ENCODE measurements at regions not wholly inside any gene's neighbourhood (a gene's known extent, or its start where the extent isn't known, plus 50 kb on each side); places are given as distances from the start of the nearest gene placed in this dataset.

DNA sequence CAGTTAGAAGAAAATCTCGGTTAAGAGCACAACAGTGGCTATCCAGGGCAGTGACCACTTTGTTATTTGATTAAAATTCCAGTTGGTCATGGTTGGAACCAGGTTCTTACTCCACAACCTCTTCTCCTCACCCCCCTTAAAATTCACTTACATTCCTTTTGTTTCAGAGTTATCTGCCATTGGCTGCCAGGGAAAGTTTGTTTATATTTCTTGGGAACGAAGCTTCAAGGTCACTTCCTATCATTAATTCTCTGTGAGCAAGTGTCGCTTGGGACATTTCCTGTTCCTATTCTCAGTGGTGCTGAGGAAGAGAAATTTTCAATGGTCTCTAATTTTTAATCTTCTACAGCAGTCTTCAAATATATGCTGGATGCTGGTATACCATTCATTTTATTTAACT lies 121.1 kb upstream of the COL21A1 start:
- Mint-ChIP-seq H3K27me3 (peaks cover 6 to 9% of the 10 kb centered on the region in 2 donors), H3K4me1 (ENCODE audit: low read depth in 2 of 2) (no peaks in the 10 kb centered on the region)

DNA sequence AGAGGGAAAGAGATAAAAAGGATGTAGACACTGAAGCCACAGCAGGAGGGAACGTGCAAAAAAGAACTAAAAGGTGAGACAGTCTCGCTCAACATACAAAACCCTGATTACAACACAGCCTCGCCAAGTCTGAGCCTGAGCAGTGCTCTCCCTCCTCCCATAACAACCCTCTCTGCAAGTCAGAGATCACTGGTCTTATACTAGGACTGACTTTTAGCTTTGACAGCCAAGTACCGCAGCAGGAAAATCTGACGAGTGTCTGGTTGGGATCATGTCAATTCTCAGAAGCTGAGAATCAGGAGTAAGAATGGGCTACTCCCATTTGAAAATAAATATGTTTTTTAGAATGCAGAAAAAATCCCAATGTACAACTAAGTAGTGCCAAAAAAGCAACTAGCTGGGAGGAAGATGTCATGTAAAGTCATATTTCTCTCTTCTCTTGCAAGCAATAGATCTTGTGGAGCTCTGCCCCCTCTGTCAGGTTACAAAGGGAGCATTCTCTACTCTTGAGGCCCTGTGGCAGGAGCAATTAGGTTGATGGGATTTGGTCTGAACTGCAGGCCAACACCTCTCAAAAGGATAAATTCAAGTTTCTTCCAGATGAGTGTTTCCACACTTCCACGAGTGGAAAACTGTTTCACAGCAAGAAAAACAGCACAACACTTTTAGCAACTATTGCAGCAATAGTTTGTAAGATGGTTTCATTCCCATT lies 118.9 kb upstream of the COL21A1 start:
- Mint-ChIP-seq H3K9me3 (no peaks in the 10 kb centered on the region), H3K27ac (no peak overlapping the region), H3K36me3 (no peaks in the 10 kb centered on the region), H3K27me3 (peaks cover 6 to 9% of the 10 kb centered on the region in 2 donors), H3K4me1 (ENCODE audit: low read depth in 2 of 2) (no peaks in the 10 kb centered on the region), H3K4me3 (no peak overlapping the region)
- ATAC-seq (no peak), DNase-seq (ENCODE audit: low spot score) (no peak)

More for the DNA sequence above, 121.1 kb upstream of the COL21A1 start:
- Mint-ChIP-seq H3K9me3 (no peaks in the 10 kb centered on the region), H3K4me3 (no peak overlapping the region), H3K36me3 (no peaks in the 10 kb centered on the region), H3K27ac (no peak overlapping the region)
- DNase-seq (ENCODE audit: low spot score) (no peak), ATAC-seq (no peak)

DNA sequence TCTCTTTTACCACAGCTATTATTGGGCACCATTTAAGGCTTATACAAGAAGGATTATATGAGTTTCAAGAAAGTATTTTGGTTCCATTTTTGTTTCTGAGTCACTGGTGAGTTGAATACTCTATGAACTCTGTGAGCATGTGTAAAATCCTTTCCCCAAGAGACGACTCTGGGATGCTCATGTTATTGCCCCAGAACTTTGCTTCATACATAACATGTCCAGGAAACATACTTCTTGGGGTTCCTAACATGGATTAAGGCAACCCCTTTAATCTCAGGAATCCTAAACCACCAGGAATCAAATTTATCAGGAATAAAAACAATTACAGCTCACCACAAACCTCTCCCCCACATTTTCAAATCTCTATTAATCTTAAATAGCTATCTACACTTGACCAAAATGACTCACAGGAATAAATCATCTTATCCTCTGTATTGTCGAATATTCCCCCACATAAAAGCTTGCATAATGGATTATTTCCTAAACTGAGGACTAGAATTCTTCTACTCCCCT lies 117.5 kb upstream of the COL21A1 start:
- ATAC-seq (no peak), DNase-seq (ENCODE audit: low spot score) (no peak)
- H3K4me3 Mint-ChIP-seq, result no peak overlapping the region
- H3K9me3 Mint-ChIP-seq, result no peaks in the 10 kb centered on the region
- H3K27ac Mint-ChIP-seq, result no peak overlapping the region
- no peaks in the 10 kb centered on the region for H3K4me1 Mint-ChIP-seq (ENCODE audit: low read depth in 2 of 2)
- H3K27me3 Mint-ChIP-seq, result peaks cover 6 to 10% of the 10 kb centered on the region in 2 donors
- H3K36me3 Mint-ChIP-seq, result no peaks in the 10 kb centered on the region

DNA sequence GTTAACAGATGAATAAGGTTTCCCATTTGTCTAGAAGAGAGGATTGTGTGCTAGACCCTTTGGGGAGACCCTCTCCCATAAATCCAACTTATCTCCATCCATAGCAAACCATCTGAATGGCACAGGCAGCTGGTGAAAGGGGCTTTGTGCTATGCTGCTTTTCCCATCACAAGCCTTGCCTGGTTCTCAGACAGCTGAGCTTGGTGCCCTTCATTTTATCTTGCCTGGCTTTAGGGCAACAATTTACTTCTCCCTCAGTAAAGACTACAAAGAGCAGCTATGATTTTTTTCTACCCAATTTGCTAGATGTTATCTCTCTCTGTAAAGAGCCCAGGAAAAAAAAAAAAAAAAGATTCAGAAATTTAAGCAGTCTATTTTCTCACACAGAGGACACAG lies 117.0 kb upstream of the COL21A1 start:
- H3K27me3 Mint-ChIP-seq, result peaks cover 6 to 14% of the 10 kb centered on the region in 2 donors
- H3K36me3 Mint-ChIP-seq, result no peaks in the 10 kb centered on the region
- no peak overlapping the region for H3K27ac Mint-ChIP-seq

DNA sequence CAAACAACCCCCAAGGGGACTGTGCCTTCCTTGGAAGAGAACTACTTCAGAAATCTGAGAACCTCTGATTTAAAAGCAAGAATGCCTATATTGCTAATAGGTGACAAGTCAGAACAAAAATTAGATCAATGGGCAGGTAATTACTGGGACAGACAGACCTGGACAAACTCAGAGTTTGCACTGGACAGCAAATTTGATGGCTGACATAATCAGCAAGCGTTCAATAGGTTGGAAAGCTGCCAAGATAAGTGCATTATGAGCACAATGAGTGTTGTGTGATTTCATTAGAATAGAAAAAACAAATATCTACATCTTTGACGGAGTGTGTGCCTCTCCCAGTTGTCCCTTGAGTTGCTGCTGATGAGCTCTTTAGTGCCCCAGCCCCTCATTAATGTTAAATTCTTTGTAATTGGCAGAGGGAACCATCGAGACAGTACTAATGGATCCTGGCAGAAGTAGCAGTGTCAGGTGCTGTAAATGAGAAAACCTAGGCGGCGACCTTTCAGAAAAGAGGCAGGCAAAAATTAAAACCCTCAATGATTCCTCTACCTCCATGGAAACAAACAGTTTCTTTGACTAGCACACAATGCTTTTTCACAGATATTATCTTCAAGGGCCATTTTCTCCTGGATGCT lies 116.5 kb upstream of the COL21A1 start:
- Mint-ChIP-seq H3K27me3 (peaks cover 6 to 16% of the 10 kb centered on the region in 2 donors), H3K4me1 (ENCODE audit: low read depth in 2 of 2) (no peaks in the 10 kb centered on the region), H3K36me3 (no peaks in the 10 kb centered on the region), H3K27ac (no peak overlapping the region), H3K4me3 (no peak overlapping the region), H3K9me3 (no peaks in the 10 kb centered on the region)
- no peak for DNase-seq (ENCODE audit: low spot score)
- ATAC-seq, result no peak

More for the DNA sequence above, 117.0 kb upstream of the COL21A1 start:
- ATAC-seq (no peak), DNase-seq (ENCODE audit: low spot score) (no peak)
- Mint-ChIP-seq H3K4me3 (no peak overlapping the region), H3K4me1 (ENCODE audit: low read depth in 2 of 2) (no peaks in the 10 kb centered on the region), H3K9me3 (no peaks in the 10 kb centered on the region)

DNA sequence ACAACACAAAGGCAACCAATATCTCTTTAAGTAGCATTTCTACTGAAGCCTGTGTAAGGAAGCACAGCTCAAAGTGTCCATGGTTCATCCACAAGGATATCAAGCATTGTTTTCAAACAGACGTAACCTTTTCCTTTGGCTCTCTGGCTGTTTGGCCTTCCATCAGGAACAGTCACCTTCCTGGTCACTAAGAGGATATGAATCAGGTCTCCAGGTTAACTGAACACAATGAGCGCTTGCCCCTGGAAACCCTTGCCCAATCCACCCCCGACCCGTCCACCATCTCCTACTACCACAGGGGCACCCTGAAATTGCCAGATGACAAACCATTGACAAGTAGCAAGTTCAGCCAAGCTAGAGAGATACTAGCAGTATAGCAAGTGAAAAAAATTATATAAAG lies 114.4 kb upstream of the COL21A1 start:
- DNase-seq (ENCODE audit: low spot score) (no peak), ATAC-seq (no peak)
- Mint-ChIP-seq H3K27ac (no peak overlapping the region), H3K36me3 (no peaks in the 10 kb centered on the region), H3K4me3 (no peak overlapping the region), H3K27me3 (peaks cover 4 to 12% of the 10 kb centered on the region in 2 donors), H3K9me3 (no peaks in the 10 kb centered on the region), H3K4me1 (ENCODE audit: low read depth in 2 of 2) (no peaks in the 10 kb centered on the region)

DNA sequence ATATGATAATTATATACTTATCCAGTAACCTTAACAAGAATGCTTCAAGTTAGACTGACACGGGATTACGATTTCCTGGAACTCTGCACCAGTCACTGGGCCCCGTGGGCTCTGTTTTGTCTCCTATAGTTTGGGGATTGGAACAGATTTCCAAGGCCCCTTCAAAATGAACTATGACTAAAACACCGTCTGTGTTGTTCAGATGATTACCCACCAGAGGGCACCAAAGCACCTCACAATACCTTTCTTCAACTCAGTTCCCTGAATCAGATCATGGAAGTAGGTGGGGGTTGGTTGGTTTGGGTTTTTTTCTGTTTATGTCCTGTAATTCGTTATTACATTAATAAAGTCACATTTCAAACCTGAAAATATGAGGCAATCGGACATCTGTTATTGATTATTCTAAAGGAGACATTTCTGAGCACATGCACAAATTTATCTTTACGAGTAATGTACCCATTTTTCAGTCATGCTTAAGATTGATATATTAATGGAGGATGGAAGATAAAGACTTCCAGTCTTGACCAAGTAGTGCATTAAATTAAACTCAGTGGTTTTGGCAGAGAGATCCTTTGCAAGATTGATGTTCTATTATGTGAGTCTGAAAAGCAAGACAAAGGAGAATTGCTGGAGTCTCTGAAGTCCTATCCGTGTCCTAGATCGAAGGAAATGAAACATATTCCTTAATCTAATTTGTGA lies 112.0 kb upstream of the COL21A1 start:
- H3K4me3 Mint-ChIP-seq, result no peak overlapping the region
- H3K36me3 Mint-ChIP-seq, result no peaks in the 10 kb centered on the region
- ATAC-seq (peak; percentile 56 to 67), DNase-seq (ENCODE audit: low spot score) (peak; percentile 71)
- H3K27me3 Mint-ChIP-seq, result peaks cover 0 to 7% of the 10 kb centered on the region in 2 donors
- no peaks in the 10 kb centered on the region for H3K9me3 Mint-ChIP-seq
- no peak overlapping the region for H3K27ac Mint-ChIP-seq
- no peaks in the 10 kb centered on the region for H3K4me1 Mint-ChIP-seq (ENCODE audit: low read depth in 2 of 2)

DNA sequence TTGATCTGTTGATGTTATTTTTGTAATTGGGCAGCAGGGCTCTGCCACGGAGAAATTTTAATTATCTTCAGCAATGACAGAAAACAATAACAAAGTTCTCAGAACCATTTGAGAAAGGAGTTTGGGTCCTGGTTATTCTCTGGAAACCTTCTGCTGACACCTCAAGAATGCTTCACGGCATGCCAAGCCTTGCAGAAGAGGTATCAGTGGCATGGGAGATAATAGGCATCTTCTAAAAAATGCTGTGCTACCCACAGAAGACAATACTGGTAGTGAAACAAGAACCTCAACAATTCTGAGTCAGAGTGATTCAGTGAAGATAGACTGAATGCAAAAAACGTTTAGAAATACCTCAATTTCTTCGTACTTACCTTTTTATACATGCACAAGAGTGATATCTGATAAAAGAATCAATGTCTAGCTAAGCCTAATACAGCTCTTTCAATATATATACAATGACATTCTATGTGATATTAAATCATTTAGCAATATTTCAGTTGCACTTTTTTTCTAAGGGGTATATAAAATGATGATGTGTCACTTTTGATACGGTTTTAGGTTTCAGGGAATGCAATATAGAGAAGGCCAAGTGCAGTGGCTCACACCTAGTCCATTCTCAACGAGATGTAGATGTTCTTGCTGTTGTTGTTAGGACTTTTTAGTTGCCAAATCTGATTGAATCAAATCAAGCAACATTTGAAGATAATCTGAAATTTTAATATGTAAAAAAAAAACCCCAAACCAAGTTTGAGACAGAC lies 110.4 kb upstream of the COL21A1 start:
- no peaks in the 10 kb centered on the region for H3K36me3 Mint-ChIP-seq
- H3K4me1 Mint-ChIP-seq (ENCODE audit: low read depth in 2 of 2), result no peaks in the 10 kb centered on the region
- no peak overlapping the region for H3K4me3 Mint-ChIP-seq
- ATAC-seq (no peak), DNase-seq (ENCODE audit: low spot score) (no peak)
- peaks cover 0 to 7% of the 10 kb centered on the region in 2 donors for H3K27me3 Mint-ChIP-seq
- no peaks in the 10 kb centered on the region for H3K9me3 Mint-ChIP-seq
- no peak overlapping the region for H3K27ac Mint-ChIP-seq

DNA sequence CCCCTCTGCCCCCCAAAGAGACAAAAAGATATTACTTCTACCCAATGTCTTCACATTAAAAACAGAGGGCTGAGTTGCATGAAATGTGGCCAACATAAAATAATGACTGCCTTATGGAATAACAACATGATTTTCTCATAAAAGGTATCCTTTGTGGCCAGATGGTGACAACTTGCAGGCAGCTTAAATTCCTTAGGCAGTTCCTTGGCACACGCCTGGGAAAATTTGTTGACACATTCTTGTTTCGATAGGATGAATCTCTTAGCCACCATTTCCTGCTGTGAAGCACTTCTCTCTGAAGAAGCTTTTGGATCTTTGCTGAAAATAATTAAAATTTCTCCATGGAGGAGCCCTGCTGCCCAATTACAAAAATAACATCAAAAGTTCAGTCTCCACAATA lies 109.0 kb upstream of the COL21A1 start:
- Mint-ChIP-seq H3K27me3 (peaks cover 0 to 7% of the 10 kb centered on the region in 2 donors), H3K36me3 (no peaks in the 10 kb centered on the region), H3K27ac (no peak overlapping the region), H3K9me3 (no peaks in the 10 kb centered on the region), H3K4me1 (ENCODE audit: low read depth in 2 of 2) (no peaks in the 10 kb centered on the region), H3K4me3 (no peak overlapping the region)
- ATAC-seq (no peak), DNase-seq (ENCODE audit: low spot score) (no peak)

DNA sequence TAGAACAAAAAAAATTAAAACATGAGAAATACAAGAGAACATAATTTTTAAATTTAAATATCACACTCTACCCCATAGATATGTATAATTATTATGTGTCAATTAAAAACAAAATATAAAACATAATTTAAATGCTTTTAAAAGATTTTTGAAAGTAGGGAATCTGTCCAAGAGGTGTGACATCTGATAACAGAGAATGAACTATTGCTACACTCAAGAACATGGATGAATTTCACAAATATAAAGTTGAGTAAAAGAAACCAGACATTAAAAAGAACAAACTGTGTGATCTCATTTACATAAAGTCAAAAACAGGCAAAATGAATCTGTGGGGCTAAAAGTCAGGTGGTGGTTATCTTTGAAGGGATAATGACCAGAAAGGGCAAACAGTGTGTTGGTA lies 106.5 kb upstream of the COL21A1 start:
- no peaks in the 10 kb centered on the region for H3K4me1 Mint-ChIP-seq (ENCODE audit: low read depth in 2 of 2)
- no peak for ATAC-seq
- peaks cover 0 to 4% of the 10 kb centered on the region in 2 donors for H3K27me3 Mint-ChIP-seq
- no peak overlapping the region for H3K4me3 Mint-ChIP-seq
- no peaks in the 10 kb centered on the region for H3K9me3 Mint-ChIP-seq
- no peak overlapping the region for H3K27ac Mint-ChIP-seq
- H3K36me3 Mint-ChIP-seq, result no peaks in the 10 kb centered on the region
- DNase-seq (ENCODE audit: low spot score), result no peak

DNA sequence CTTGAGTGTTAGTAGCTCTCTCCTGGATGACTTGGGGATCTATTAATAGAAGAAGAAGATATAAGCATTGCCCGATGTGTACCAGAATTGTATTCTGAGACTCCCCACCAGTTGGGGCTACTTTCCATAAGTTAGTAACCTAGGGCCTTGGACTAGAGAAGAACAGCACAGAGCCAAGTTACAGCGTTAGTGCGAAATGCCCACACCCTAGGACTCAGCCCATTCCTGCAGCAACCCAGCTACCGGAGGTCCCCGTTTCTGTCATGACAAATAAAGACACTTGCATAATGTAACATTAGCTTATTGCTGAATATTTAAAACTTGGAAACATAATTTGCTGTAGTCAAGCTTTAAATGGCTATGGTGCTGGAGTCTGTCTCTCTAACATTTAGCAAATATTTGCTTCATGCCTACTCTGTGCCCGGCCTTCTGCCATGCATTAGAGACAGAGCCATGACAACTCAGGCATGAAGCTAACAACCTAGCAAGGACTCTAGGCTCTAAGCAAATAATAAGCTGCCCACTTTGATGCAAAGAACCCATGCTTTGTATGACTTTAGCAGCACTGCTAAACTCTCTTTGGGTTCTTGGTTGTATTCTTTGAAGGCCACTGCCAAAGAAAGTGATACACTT lies 103.4 kb upstream of the COL21A1 start:
- H3K9me3 Mint-ChIP-seq, result no peaks in the 10 kb centered on the region
- H3K27ac Mint-ChIP-seq, result no peak overlapping the region
- no peak for ATAC-seq
- H3K4me1 Mint-ChIP-seq (ENCODE audit: low read depth in 2 of 2), result no peaks in the 10 kb centered on the region
- DNase-seq (ENCODE audit: low spot score), result no peak
- peaks cover 7 to 10% of the 10 kb centered on the region in 2 donors for H3K27me3 Mint-ChIP-seq
- H3K36me3 Mint-ChIP-seq, result no peaks in the 10 kb centered on the region
- H3K4me3 Mint-ChIP-seq, result no peak overlapping the region

DNA sequence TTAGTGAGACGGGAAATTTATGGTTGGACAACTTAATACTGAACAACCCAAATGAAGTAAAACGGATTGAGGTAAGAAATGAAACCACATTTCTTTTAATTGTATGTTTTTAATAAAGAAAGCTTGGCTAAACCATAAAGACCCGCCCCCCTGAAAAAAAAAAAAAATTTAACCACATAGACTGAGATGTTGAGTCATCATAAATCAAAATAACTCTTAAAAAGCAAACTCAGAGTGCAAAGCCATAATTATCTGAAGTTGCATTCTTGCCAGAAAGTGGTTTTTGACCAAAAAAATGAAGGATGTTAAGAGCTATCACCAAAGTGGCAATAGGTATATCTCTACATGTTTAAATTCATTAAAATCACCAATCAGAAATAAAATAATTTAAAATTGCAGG lies 101.8 kb upstream of the COL21A1 start:
- H3K27me3 Mint-ChIP-seq, result peaks cover 7 to 10% of the 10 kb centered on the region in 2 donors
- no peak for ATAC-seq
- no peak overlapping the region for H3K27ac Mint-ChIP-seq
- H3K4me3 Mint-ChIP-seq, result no peak overlapping the region
- H3K36me3 Mint-ChIP-seq, result no peaks in the 10 kb centered on the region
- no peaks in the 10 kb centered on the region for H3K9me3 Mint-ChIP-seq
- DNase-seq (ENCODE audit: low spot score), result no peak
- no peaks in the 10 kb centered on the region for H3K4me1 Mint-ChIP-seq (ENCODE audit: low read depth in 2 of 2)

DNA sequence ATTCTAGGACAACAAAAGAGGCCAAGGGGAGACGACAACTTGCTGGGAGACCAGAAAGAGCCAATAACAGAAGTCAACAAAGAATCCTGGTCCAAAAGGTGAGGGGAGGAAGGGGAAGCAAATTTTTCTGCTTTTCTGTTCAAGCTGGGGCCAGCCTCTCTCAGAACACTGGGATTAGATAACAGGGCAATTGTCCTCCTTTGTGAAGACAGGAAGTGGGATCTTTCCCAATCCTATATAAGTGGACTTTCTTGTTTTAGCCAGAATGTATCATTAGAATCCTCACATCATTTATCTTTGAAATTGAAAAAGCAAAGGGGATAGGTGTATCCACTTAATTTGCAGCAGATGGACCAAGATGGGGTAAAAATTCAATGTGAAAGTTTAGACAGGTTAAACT lies 101.2 kb upstream of the COL21A1 start:
- Mint-ChIP-seq H3K27ac (no peak overlapping the region), H3K9me3 (no peaks in the 10 kb centered on the region), H3K27me3 (peaks cover 7 to 10% of the 10 kb centered on the region in 2 donors), H3K4me3 (no peak overlapping the region), H3K36me3 (no peaks in the 10 kb centered on the region), H3K4me1 (ENCODE audit: low read depth in 2 of 2) (no peaks in the 10 kb centered on the region)
- no peak for DNase-seq (ENCODE audit: low spot score)
- ATAC-seq, result no peak

Data from natural killer cell treated with Interleukin-12 subunit alpha and Interleukin-12 subunit beta and Interleukin-15 and Interleukin-18, amount 100 ng/mL, for 72 hours (primary cell).